HepG2 (cell line): ENCODE measurements at regions not wholly inside any gene's neighbourhood (a gene's known extent, or its start where the extent isn't known, plus 50 kb on each side); places are given as distances from the start of the nearest gene placed in this dataset.

Experiments
- ATAC-seq: fragments of 200-7000 bp; cut with Tn5 transposase; 3 replicates; pipeline ENCODE4 v1.9.1; 2020; ENCODE audit warnings: mild to moderate bottlenecking, moderate library complexity
- BruUV-seq: library from RNA; stranded (reverse); fragments of 400-500 nt; replicated peaks from 2 replicates; lab custom pipeline; 2021; lab: Mats Ljungman, UMichigan
- CTCF ChIA-PET: fragments of 300-600 bp; formaldehyde crosslinking; extraction: SDS; loops from one replicate; lab custom pipeline; 2021; ENCODE audit warnings: low total read pairs, inconsistent platforms, low intra/inter-chr PET ratio; lab: Yijun Ruan, JAX
- POLR2A ChIA-PET: fragments of 350-600 bp; sonication (Branson Sonifier 250); formaldehyde crosslinking; loops from one replicate; lab custom pipeline; 2020; ENCODE audit warnings: antibody characterized with exemption, inconsistent platforms; lab: Yijun Ruan, JAX
- DNase-seq: peaks from one replicate; pipeline ENCODE4 v3.0.0-alpha.2; 2015; ENCODE audit warnings: low spot score
- FAIRE-seq: peaks from 3 replicates; lab custom pipeline; 2011; peaks lifted over from hg19 to GRCh38; lab: Jason Lieb, UNC
- H2AFZ ChIP-seq: one replicate; pipeline ENCODE4 v1.6.1; 2011; ENCODE audit warnings: low read length, inconsistent platforms
- H3K27ac ChIP-seq: fragments of 300-600 bp; 3 replicates; pipeline ENCODE4 v1.8.0; 2011; ENCODE audit warnings: mixed run types, mild to moderate bottlenecking, mixed read lengths, low read length, inconsistent platforms; ENCODE audit not compliant: insufficient read depth; ENCODE audit errors: extremely low read length
- H3K27me3 ChIP-seq, 2 experiments: fragments of 200-600 bp in 1 of 2; 2 replicates in 1 of 2; 3 replicates in 1 of 2; pipeline versions ENCODE4 v1.6.0 to v1.8.0; 2011; ENCODE audit warnings: low read length in 2 of 2, mild to moderate bottlenecking in 2 of 2, moderate library complexity in 2 of 2, inconsistent platforms in 1 of 2; ENCODE audit not compliant: insufficient read depth in 2 of 2, control insufficient read depth in 1 of 2
- H3K36me3 ChIP-seq, 2 experiments: fragments of 200-600 bp in 1 of 2; replicated peaks in 1 of 2; 2 replicates in 1 of 2; 3 replicates in 1 of 2; pipeline versions ENCODE4 v1.5.1 to v1.8.0; 2011; ENCODE audit warnings: low read length in 2 of 2, inconsistent platforms in 1 of 2; ENCODE audit not compliant: insufficient read depth in 2 of 2, control insufficient read depth in 1 of 2
- H3K4me1 ChIP-seq: 2 replicates; pipeline ENCODE4 v1.5.1; 2012; ENCODE audit warnings: low read length, inconsistent platforms; ENCODE audit not compliant: insufficient read depth
- H3K4me2 ChIP-seq: 2 replicates; pipeline ENCODE4 v1.6.0; 2011; ENCODE audit warnings: low read depth, low read length, inconsistent platforms
- H3K4me3 ChIP-seq, 3 experiments: fragments of 200-600 bp in 1 of 3; sonication (generic), shearing (Covaris generic) in 1 of 3; replicated peaks in 1 of 3; 2 replicates each; pipeline ENCODE4 v1.5.1; 2011 to 2016; ENCODE audit warnings: low read length in 3 of 3, inconsistent platforms in 2 of 3, low read depth in 2 of 3, mild to moderate bottlenecking in 2 of 3, control low read depth in 1 of 3, mixed read lengths in 1 of 3; ENCODE audit not compliant: insufficient read depth in 1 of 3
- H3K79me2 ChIP-seq: one replicate; pipeline ENCODE4 v1.6.1; 2011; ENCODE audit warnings: low read length, inconsistent platforms; ENCODE audit not compliant: insufficient read depth
- H3K9ac ChIP-seq: 2 replicates; pipeline ENCODE4 v1.6.0; 2011; ENCODE audit warnings: mild to moderate bottlenecking, low read depth, low read length, inconsistent platforms; ENCODE audit not compliant: insufficient read depth
- H3K9me3 ChIP-seq: 2 replicates; pipeline ENCODE4 v1.5.1; 2012; ENCODE audit warnings: mild to moderate bottlenecking, low read length
- H4K20me1 ChIP-seq: 2 replicates; pipeline ENCODE4 v1.6.0; 2011; ENCODE audit warnings: inconsistent platforms, mild to moderate bottlenecking, low read length, moderate library complexity; ENCODE audit not compliant: insufficient read depth
- ARID5B ChIP-seq: IDR thresholded peaks from 2 replicates; pipeline ENCODE4 v1.4.0; 2020; ENCODE audit warnings: mild to moderate bottlenecking, missing genetic modification reagents
- ARNTL ChIP-seq: sonication (generic); formaldehyde crosslinking; IDR thresholded peaks from 2 replicates; pipeline ENCODE4 v1.4.0; 2020; ENCODE audit warnings: mild to moderate bottlenecking, missing genetic modification reagents
- ATF4 ChIP-seq, 2 experiments: fragments of 450-650 bp in 1 of 2; sonication (generic) in 1 of 2; formaldehyde crosslinking; IDR thresholded peaks; 2 replicates each; pipeline versions ENCODE4 v1.5.0 to v1.8.0; 2020 to 2022; ENCODE audit warnings: mild to moderate bottlenecking in 1 of 2, missing genetic modification reagents in 1 of 2
- ETV5 ChIP-seq: IDR thresholded peaks from 2 replicates; pipeline ENCODE4 v1.6.1; 2018; ENCODE audit warnings: missing biosample characterization, missing genetic modification reagents, inconsistent platforms, borderline replicate concordance
- MLXIP ChIP-seq: sonication (generic); formaldehyde crosslinking; IDR thresholded peaks from 2 replicates; pipeline ENCODE4 v1.9.0; 2021; ENCODE audit warnings: missing genetic modification reagents, borderline replicate concordance
- MXI1 ChIP-seq: IDR thresholded peaks from 3 replicates; pipeline ENCODE4 v1.6.1; 2012; ENCODE audit warnings: low read depth, low read length, inconsistent platforms, borderline replicate concordance
- MYC ChIP-seq: sonication (generic); formaldehyde crosslinking; IDR thresholded peaks from 2 replicates; pipeline ENCODE4 v1.9.0; 2021; ENCODE audit warnings: missing genetic modification reagents, borderline replicate concordance
- NFRKB ChIP-seq: fragments of 450-650 bp; IDR thresholded peaks from 2 replicates; pipeline ENCODE4 v1.6.1; 2017
- PAXIP1 ChIP-seq: sonication (generic); formaldehyde crosslinking; conservative IDR thresholded peaks from 2 replicates; pipeline ENCODE4 v1.4.0; 2020; ENCODE audit warnings: mild to moderate bottlenecking, missing genetic modification reagents, moderate library complexity
- PITX1 ChIP-seq: sonication (generic); formaldehyde crosslinking; IDR thresholded peaks from 2 replicates; pipeline ENCODE4 v1.5.1; 2020; ENCODE audit warnings: mild to moderate bottlenecking, missing genetic modification reagents
- SALL2 ChIP-seq: sonication (generic); formaldehyde crosslinking; IDR thresholded peaks from 2 replicates; pipeline ENCODE4 v1.8.1; 2023; ENCODE audit warnings: mild to moderate bottlenecking, missing genetic modification reagents, inconsistent platforms
- ZFY ChIP-seq: sonication (generic); formaldehyde crosslinking; IDR thresholded peaks from 2 replicates; pipeline ENCODE4 v1.4.0; 2020; ENCODE audit warnings: missing genetic modification reagents
- ZSCAN9 ChIP-seq: IDR thresholded peaks from 2 replicates; pipeline ENCODE4 v1.6.1; 2016; ENCODE audit warnings: borderline replicate concordance
- WGBS: methylation state at CpG from one replicate; pipeline ENCODE4 v1.1.6; 2017; ENCODE audit warnings: low lambda C conversion rate; 5-methylcytosine and 5-hydroxymethylcytosine counted together
- in situ Hi-C: cut with HindIII; loops from 2 replicates; pipeline ENCODE4 v1.10.0; 2017; ENCODE audit warnings: low pct_unique_long_range_greater_than_20kb; ENCODE audit not compliant: extremely low pct_ligation_motif_present
- intact Hi-C: fragments of 100-400 bp; cut with micrococcal nuclease; formaldehyde crosslinking; loops from one replicate; pipeline ENCODE4 v1.10.0; 2022; ENCODE audit not compliant: unreplicated experiment

GRCh38 chr10:30186371-30186875 is 127.0 kb upstream of the JCAD start:
- H3K4me2 ChIP-seq, result peak overlapping the region; percentile 76
- BruUV-seq, result no TSS peak
- POLR2A ChIA-PET, result interaction anchor here (1.2 kb wide), 1 partner anchor 34 kb away, joined by 4 read pairs; no protein-coding TSS in a partner anchor
- CTCF ChIA-PET, result no interaction called here
- in situ Hi-C loops (no loop called here), intact Hi-C loops (no loop called here)
- FAIRE-seq (peak; percentile 74), ATAC-seq (peak; percentile 91), DNase-seq (peak; percentile 64)
- H2AFZ ChIP-seq, result peak overlapping the region; percentile 74
- H4K20me1 ChIP-seq, result no peaks in the 10 kb centered on the region
- peak overlapping the region; percentile 3; the same call in 1 of the 2 replicates for H3K9ac ChIP-seq
- no peaks in the 10 kb centered on the region for H3K79me2 ChIP-seq
- peak overlapping the region; percentile 9 to 63 (median 44) for H3K4me3 ChIP-seq
- peaks cover 56% of the 10 kb centered on the region for H3K4me1 ChIP-seq
- H3K27me3 ChIP-seq, result peaks cover 0 to 6% of the 10 kb centered on the region in 2 experiments; a peak in 2 of 5 replicates
- no peak overlapping the region for H3K27ac ChIP-seq
- H3K36me3 ChIP-seq, result no peaks in the 10 kb centered on the region
- WGBS, result 6% methylated on average over 7 of the region's 10 CpGs
- no peaks in the 10 kb centered on the region for H3K9me3 ChIP-seq
- TF ChIP-seq SALL2 (CRISPR knock-in tag), result 0 out of 2 replicates have a peak, but pooled peaks have one; percentile 43
- peak; percentile 42 for TF ChIP-seq ARID5B
- no peak for TF ChIP-seq MLXIP
- TF ChIP-seq ARNTL, result no peak
- no peak for TF ChIP-seq ATF4 (CRISPR knock-in tag; IDR thresholded peaks at IDR 0.05)
- TF ChIP-seq PAXIP1, result 0 out of 2 replicates have a peak, but pooled peaks have one; percentile 28
- TF ChIP-seq MXI1, result 0 out of 3 replicates have a peak, but pooled peaks have one; percentile 29
- no peak for TF ChIP-seq ETV5 (CRISPR knock-in tag)
- peak; percentile 43; the same call in 1 of the 2 replicates for TF ChIP-seq MYC (CRISPR knock-in tag)
- TF ChIP-seq NFRKB, result no peak
- 0 out of 2 replicates have a peak, but pooled peaks have one; percentile 28 for TF ChIP-seq ZSCAN9 (CRISPR knock-in tag)
- TF ChIP-seq ZFY (CRISPR knock-in tag), result 0 out of 2 replicates have a peak, but pooled peaks have one; percentile 19
- peak; percentile 89 for TF ChIP-seq PITX1 (CRISPR knock-in tag)
